HG03575 (cell line): ENCODE measurements at regions not wholly inside any gene's neighbourhood (a gene's known extent, or its start where the extent isn't known, plus 50 kb on each side); places are given as distances from the start of the nearest gene placed in this dataset.
A peak's percentile ranks its signal among the peaks of the same experiment; 100 is the strongest.

Experiments used
- ATAC-seq: cut with Tn5 transposase; IDR thresholded peaks from one replicate; pipeline ENCODE4 v1.9.1; 2021; ENCODE audit not compliant: unreplicated experiment, insufficient number of reproducible peaks, low FRiP score; ENCODE audit errors: extremely low read depth

- ATAC-seq: no peak
Observed at GRCh38 chr7:116142374-116142773, 68.0 kb upstream of the TES start.

- ATAC-seq: no peak
Observed at GRCh38 chr7:116142850-116143249, 67.5 kb upstream of the TES start.

GRCh38 chr7:116145245-116145852 is 65.0 kb upstream of the TES start:
- peak; percentile 83 for ATAC-seq

GRCh38 chr7:116148108-116148507 is 62.2 kb upstream of the TES start:
- ATAC-seq: no peak

DNA sequence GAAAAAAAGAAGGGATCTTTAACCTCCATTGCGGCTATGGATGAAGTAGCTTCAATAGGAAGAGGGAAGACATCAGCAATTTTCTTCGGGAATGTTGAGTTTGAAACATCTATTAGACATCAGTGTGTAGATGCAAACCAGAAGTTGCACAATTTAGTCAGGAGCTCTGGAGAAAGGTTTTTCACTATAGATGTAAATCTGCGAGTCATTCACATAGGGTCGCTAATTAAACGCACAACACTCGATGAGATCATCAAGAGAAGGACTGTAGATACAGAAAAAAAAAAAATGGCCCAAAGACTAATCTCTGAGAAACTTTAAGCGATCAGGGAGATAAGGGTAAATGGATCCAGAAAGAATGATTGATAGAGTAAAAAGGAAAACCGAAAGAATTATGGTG is 61.7 kb upstream of the TES start:
- ATAC-seq: no peak

- ATAC-seq: peak; percentile 97
Observed at GRCh38 chr7:116150588-116150987, 59.8 kb upstream of the TES start.

DNA sequence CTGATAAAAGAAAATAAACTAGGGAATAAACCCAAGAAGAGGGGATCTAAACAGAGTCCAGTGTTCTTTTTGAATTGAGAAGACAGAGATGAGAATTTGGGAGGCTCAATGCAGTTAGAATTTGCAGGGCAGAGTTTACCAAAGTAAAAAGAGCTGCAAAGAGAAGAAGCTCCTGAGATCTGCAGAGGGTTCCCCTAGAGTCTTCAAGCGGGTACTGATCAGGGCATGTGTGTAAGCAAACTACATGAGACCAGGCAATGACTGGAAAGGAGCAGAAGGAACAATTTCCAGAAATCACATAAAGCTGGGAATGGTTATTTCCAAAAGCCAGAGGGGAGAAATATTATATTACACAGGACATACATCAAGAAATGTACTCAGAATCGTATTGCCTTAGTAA is 58.1 kb upstream of the TES start:
- ATAC-seq: no peak

DNA sequence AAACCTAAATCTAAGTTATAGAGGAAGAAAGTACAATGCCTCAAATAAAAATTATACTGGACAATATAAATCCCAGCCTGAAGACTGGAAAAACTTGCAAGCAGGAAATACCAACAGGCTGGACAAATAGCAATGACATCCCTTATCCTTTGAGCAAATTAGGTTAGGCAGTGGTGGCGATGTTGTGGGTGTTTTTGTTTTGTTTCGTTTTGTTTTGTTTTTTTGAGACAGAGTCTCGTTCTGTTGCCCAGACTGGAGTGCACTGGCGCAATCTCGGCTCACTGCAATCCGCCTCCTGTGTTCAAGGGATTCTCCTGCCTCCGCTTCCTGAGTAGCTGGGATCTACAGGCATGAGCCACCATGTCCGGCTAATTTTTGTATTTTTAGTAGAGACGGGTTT is 57.3 kb upstream of the TES start:
- no peak for ATAC-seq

DNA sequence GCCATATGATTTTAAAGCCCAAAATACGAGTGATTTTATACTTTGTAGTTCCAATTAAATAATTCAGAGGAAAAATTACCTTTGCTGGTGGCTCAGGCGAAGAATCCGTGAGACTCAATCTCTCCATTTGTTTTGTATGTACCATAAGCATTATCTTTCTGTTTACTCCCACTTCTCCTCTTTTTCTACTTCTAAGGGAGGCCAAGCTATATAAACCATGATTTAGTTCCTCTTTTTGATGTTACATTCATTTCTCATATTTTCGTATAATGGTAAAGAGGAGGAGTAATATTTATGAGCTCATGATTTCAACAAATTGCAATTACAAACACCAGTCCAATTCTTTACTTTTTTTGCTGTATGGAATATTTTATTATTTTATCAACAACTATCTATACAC is 50.6 kb upstream of the TES start:
- ATAC-seq: no peak
